Esophagus squamous epithelium (tissue), 4 donors: ENCODE measurements at regions not wholly inside any gene's neighbourhood (a gene's known extent, or its start where the extent isn't known, plus 50 kb on each side); places are given as distances from the start of the nearest gene placed in this dataset.

Experiments
- CTCF ChIP-seq, 6 experiments: fragments of 450-650 bp in 4 of 6; fragments of 200-600 bp in 2 of 6; sonication (generic) in 2 of 6; IDR thresholded peaks; one replicate each; pipeline ENCODE4 v1.5.1; 2016 to 2019; ENCODE audit warnings: antibody characterized with exemption in 6 of 6, mild to moderate bottlenecking in 4 of 6, moderate library complexity in 4 of 6
- POLR2A ChIP-seq, 4 donors: fragments of 450-650 bp; IDR thresholded peaks; one replicate each; pipeline ENCODE4 v1.6.1; 2017; ENCODE audit warnings: antibody characterized with exemption in 4 of 4, mild to moderate bottlenecking in 4 of 4, moderate library complexity in 3 of 4

DNA sequence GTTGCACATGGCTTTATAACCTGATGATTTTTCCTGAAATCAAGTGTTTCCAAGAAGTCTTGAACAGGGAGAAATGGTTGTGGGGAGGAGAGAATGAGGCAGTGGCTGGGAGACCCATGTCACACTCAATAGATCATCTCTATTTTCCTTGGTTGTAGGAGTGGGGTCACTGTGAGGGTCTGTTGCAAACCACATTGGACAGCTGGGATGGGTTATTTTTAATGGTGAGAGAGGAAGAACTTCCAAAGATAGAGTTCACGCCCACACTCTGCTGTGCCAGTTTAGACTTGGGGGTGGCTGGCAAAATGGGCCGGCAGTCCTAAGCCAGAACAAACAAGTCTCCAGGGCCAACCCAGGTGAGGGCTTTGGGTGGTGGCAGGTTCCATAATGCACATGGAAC lies 196.2 kb upstream of the ADRA1D start:
- TF ChIP-seq CTCF (IDR thresholded peaks at IDR 0.05): no peak
- no peak for TF ChIP-seq POLR2A (IDR thresholded peaks at IDR 0.05)
